HG02852 (cell line): ENCODE measurements at regions not wholly inside any gene's neighbourhood (a gene's known extent, or its start where the extent isn't known, plus 50 kb on each side); places are given as distances from the start of the nearest gene placed in this dataset.

Source experiments
- ATAC-seq: cut with Tn5 transposase; IDR thresholded peaks from one replicate; pipeline ENCODE4 v1.9.1; 2021; ENCODE audit warnings: mild to moderate bottlenecking, moderate library complexity; ENCODE audit not compliant: unreplicated experiment

- no peak for ATAC-seq
These were observed 1128.2 kb downstream of the BRD1 start for GRCh38 chr22:48699511-48699910.

GRCh38 chr22:48698618-48699017 is 1129.1 kb downstream of the BRD1 start:
- no peak for ATAC-seq

- no peak for ATAC-seq
These were observed 1129.9 kb downstream of the BRD1 start for GRCh38 chr22:48697694-48698276.

GRCh38 chr22:48697223-48697622 is 1130.5 kb downstream of the BRD1 start:
- ATAC-seq: no peak

- no peak for ATAC-seq
These were observed 1131.3 kb downstream of the BRD1 start for GRCh38 chr22:48696371-48696770.

GRCh38 chr22:48695731-48696305 is 1131.9 kb downstream of the BRD1 start:
- ATAC-seq: no peak

- ATAC-seq: no peak
These were observed 1132.4 kb downstream of the BRD1 start for GRCh38 chr22:48695251-48695650.

GRCh38 chr22:48694296-48694883 is 1133.3 kb downstream of the BRD1 start:
- no peak for ATAC-seq

GRCh38 chr22:48693377-48694135 is 1134.1 kb downstream of the BRD1 start:
- ATAC-seq: no peak

GRCh38 chr22:48692734-48693376 is 1134.8 kb downstream of the BRD1 start:
- ATAC-seq: no peak

- ATAC-seq: no peak
These were observed 1136.2 kb downstream of the BRD1 start for GRCh38 chr22:48691431-48691851.

- ATAC-seq: no peak
These were observed 1136.9 kb downstream of the BRD1 start for GRCh38 chr22:48690583-48691317.

GRCh38 chr22:48689206-48689605 is 1138.5 kb downstream of the BRD1 start:
- ATAC-seq: no peak

- ATAC-seq: no peak
These were observed 1139.3 kb downstream of the BRD1 start for GRCh38 chr22:48688366-48688765.

GRCh38 chr22:48687606-48688005 is 1140.1 kb downstream of the BRD1 start:
- no peak for ATAC-seq

- ATAC-seq: no peak
These were observed 1140.9 kb downstream of the BRD1 start for GRCh38 chr22:48686694-48687302.

GRCh38 chr22:48685767-48686166 is 1141.9 kb downstream of the BRD1 start:
- no peak for ATAC-seq

GRCh38 chr22:48683640-48684039 is 1144.0 kb downstream of the BRD1 start:
- no peak for ATAC-seq

- no peak for ATAC-seq
These were observed 1145.2 kb downstream of the BRD1 start for GRCh38 chr22:48682504-48682903.

GRCh38 chr22:48680601-48681000 is 1147.1 kb downstream of the BRD1 start:
- ATAC-seq: no peak
